ENCODE measurements at regions not wholly inside any gene's neighbourhood (a gene's known extent, or its start where the extent isn't known, plus 50 kb on each side); places are given as distances from the start of the nearest gene placed in this dataset.
A peak's percentile ranks its signal among the peaks of the same experiment; 100 is the strongest.

GRCh38 chr1:61627365-61627764, 97.6 kb downstream of the TM2D1 start:
- TF ChIP-seq POLR2A (IDR thresholded peaks at IDR 0.05) (no peak), POLR2AphosphoS5 (IDR thresholded peaks at IDR 0.05) (no peak), EP300 (IDR thresholded peaks at IDR 0.05) (no peak)
- TF ChIP-seq, protein P1, sequence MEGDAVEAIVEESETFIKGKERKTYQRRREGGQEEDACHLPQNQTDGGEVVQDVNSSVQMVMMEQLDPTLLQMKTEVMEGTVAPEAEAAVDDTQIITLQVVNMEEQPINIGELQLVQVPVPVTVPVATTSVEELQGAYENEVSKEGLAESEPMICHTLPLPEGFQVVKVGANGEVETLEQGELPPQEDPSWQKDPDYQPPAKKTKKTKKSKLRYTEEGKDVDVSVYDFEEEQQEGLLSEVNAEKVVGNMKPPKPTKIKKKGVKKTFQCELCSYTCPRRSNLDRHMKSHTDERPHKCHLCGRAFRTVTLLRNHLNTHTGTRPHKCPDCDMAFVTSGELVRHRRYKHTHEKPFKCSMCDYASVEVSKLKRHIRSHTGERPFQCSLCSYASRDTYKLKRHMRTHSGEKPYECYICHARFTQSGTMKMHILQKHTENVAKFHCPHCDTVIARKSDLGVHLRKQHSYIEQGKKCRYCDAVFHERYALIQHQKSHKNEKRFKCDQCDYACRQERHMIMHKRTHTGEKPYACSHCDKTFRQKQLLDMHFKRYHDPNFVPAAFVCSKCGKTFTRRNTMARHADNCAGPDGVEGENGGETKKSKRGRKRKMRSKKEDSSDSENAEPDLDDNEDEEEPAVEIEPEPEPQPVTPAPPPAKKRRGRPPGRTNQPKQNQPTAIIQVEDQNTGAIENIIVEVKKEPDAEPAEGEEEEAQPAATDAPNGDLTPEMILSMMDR (IDR thresholded peaks at IDR 0.05) = no peak
- H3K4me1 ChIP-seq = no peaks in the 10 kb centered on the region
- WGBS, 2 donors = 87 to 94% methylated on average over 2 of the region's 2 CpGs
- H3K9me3 ChIP-seq = no peaks in the 10 kb centered on the region
- ATAC-seq (ENCODE audit: low FRiP score in 2 of 2) = peak in 1 of 2 donors; percentile 79
- DNase-seq = no peak
- H3K27ac ChIP-seq = no peak overlapping the region
- no peak overlapping the region for H3K4me3 ChIP-seq
- no peaks in the 10 kb centered on the region for H3K36me3 ChIP-seq
- no peaks in the 10 kb centered on the region for H3K27me3 ChIP-seq

- TF ChIP-seq, protein P1 (IDR thresholded peaks at IDR 0.05) = no peak
- TF ChIP-seq EP300 (IDR thresholded peaks at IDR 0.05) (no peak), POLR2A (IDR thresholded peaks at IDR 0.05) (no peak), POLR2AphosphoS5 (IDR thresholded peaks at IDR 0.05) (no peak)
- Histone ChIP-seq H3K9me3 (no peaks in the 10 kb centered on the region), H3K4me3 (no peak overlapping the region), H3K4me1 (no peaks in the 10 kb centered on the region), H3K27me3 (no peaks in the 10 kb centered on the region), H3K36me3 (no peaks in the 10 kb centered on the region), H3K27ac (no peak overlapping the region)
- 79 to 84% methylated on average over 2 of the region's 2 CpGs for WGBS, 2 donors
- no peak for DNase-seq
- peak in 1 of 2 donors; percentile 84 for ATAC-seq (ENCODE audit: low FRiP score in 2 of 2)
These were observed 98.1 kb downstream of the TM2D1 start for GRCh38 chr1:61626816-61627215.

DNA sequence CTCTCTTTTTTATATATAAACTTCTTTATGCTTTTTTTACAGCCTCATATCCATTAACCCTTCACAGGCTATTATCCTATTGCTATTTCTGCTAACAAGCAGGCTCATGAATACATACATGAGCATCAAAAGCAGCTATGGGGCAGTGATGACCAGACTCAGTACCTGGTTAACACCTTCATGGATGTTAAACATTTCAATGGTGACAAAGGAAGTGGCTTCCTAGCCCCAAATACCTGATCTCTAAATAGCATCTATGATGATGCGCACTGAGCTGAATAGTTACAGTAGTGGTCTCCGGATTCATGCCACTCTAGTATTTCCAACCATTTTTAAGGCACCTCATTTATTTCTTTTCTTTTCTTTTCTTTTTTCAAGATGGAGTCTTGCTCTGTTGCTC, 101.1 kb downstream of the TM2D1 start:
- no peaks in the 10 kb centered on the region for H3K36me3 ChIP-seq
- WGBS, 2 donors = 90 to 94% methylated on average over 2 of the region's 2 CpGs
- no peak overlapping the region for H3K27ac ChIP-seq
- ATAC-seq (ENCODE audit: low FRiP score in 2 of 2) = no peak
- H3K27me3 ChIP-seq = no peaks in the 10 kb centered on the region
- H3K4me3 ChIP-seq = no peak overlapping the region
- no peaks in the 10 kb centered on the region for H3K4me1 ChIP-seq
- H3K9me3 ChIP-seq = no peaks in the 10 kb centered on the region
- no peak for TF ChIP-seq EP300 (IDR thresholded peaks at IDR 0.05)
- TF ChIP-seq POLR2A (IDR thresholded peaks at IDR 0.05) = no peak
- TF ChIP-seq POLR2AphosphoS5 (IDR thresholded peaks at IDR 0.05) = no peak
- TF ChIP-seq, protein P1 (IDR thresholded peaks at IDR 0.05) = no peak
- DNase-seq = no peak

GRCh38 chr1:61620536-61620935, 104.4 kb downstream of the TM2D1 start:
- no peaks in the 10 kb centered on the region for H3K27me3 ChIP-seq
- TF ChIP-seq, protein P1 (IDR thresholded peaks at IDR 0.05) = no peak
- TF ChIP-seq POLR2AphosphoS5 (IDR thresholded peaks at IDR 0.05) (no peak), EP300 (IDR thresholded peaks at IDR 0.05) (no peak), POLR2A (IDR thresholded peaks at IDR 0.05) (no peak)
- ATAC-seq (ENCODE audit: low FRiP score in 2 of 2) (no peak), DNase-seq (no peak)
- no peaks in the 10 kb centered on the region for H3K9me3 ChIP-seq
- H3K27ac ChIP-seq = no peak overlapping the region
- 49 to 60% methylated on average over 5 of the region's 5 CpGs for WGBS, 2 donors
- H3K4me1 ChIP-seq = peaks cover 0 to 4% (median 0%) of the 10 kb centered on the region in 4 donors
- no peak overlapping the region for H3K4me3 ChIP-seq
- H3K36me3 ChIP-seq = no peaks in the 10 kb centered on the region

DNA sequence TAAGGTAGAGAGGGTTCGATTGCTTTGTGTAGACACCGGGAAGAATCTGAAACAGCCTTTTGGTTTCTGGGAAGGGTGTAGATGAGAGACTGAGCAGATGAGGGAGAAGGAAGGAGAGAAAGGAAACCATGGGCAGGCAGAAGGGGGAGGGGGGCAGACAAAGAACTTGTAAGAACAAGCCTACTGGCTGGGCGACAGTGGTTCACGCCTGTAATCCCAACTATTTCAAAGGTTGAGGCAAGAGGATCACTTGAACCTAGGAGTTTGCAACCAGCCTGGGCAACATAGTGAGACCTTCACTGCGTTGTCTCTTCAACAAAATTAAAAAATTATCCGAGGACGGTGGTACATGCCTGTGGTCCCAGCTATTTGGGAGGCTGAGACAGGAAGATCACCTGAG, 106.2 kb downstream of the TM2D1 start:
- H3K4me3 ChIP-seq = no peak overlapping the region

More for the DNA sequence above, 106.2 kb downstream of the TM2D1 start:
- Histone ChIP-seq H3K9me3 (no peaks in the 10 kb centered on the region), H3K4me1 (peaks cover 0 to 4% (median 0%) of the 10 kb centered on the region in 4 donors), H3K36me3 (no peaks in the 10 kb centered on the region), H3K27ac (no peak overlapping the region), H3K27me3 (no peaks in the 10 kb centered on the region)
- no peak for DNase-seq
- ATAC-seq (ENCODE audit: low FRiP score in 2 of 2) = no peak
- 87 to 89% methylated on average over 7 of the region's 7 CpGs for WGBS, 2 donors
- no peak for TF ChIP-seq POLR2AphosphoS5 (IDR thresholded peaks at IDR 0.05)
- no peak for TF ChIP-seq POLR2A (IDR thresholded peaks at IDR 0.05)
- TF ChIP-seq, protein P1 (IDR thresholded peaks at IDR 0.05) = no peak
- no peak for TF ChIP-seq EP300 (IDR thresholded peaks at IDR 0.05)

Data from upper lobe of left lung (tissue), 6 donors.